ENCODE measurements at regions not wholly inside any gene's neighbourhood (a gene's known extent, or its start where the extent isn't known, plus 50 kb on each side); places are given as distances from the start of the nearest gene placed in this dataset.

- DNase-seq (ENCODE audit: low read depth in 4 of 4, low spot score in 3 of 4): no peak
Observed at GRCh38 chr6:87909849-87910248, 137.8 kb upstream of the SPACA1 start.

GRCh38 chr6:87908978-87909811, 138.4 kb upstream of the SPACA1 start:
- no peak for DNase-seq (ENCODE audit: low read depth in 4 of 4, low spot score in 3 of 4)

- no peak for DNase-seq (ENCODE audit: low read depth in 4 of 4, low spot score in 3 of 4)
Observed at GRCh38 chr6:87907521-87907920, 140.1 kb upstream of the SPACA1 start.

- DNase-seq (ENCODE audit: low read depth in 4 of 4, low spot score in 3 of 4): no peak
Observed at GRCh38 chr6:87905101-87905641, 142.5 kb upstream of the SPACA1 start.

- no peak for DNase-seq (ENCODE audit: low read depth in 4 of 4, low spot score in 3 of 4)
Observed at GRCh38 chr6:87904011-87904410, 143.6 kb upstream of the SPACA1 start.

- DNase-seq (ENCODE audit: low read depth in 4 of 4, low spot score in 3 of 4): no peak
Observed at GRCh38 chr6:87903323-87903722, 144.3 kb upstream of the SPACA1 start.

GRCh38 chr6:87902383-87902782, 145.3 kb upstream of the SPACA1 start:
- DNase-seq (ENCODE audit: low read depth in 4 of 4, low spot score in 3 of 4): no peak

GRCh38 chr6:87901613-87902012, 146.0 kb upstream of the SPACA1 start:
- no peak for DNase-seq (ENCODE audit: low read depth in 4 of 4, low spot score in 3 of 4)

- DNase-seq (ENCODE audit: low read depth in 4 of 4, low spot score in 3 of 4): no peak
Observed at GRCh38 chr6:87900160-87900698, 147.4 kb upstream of the SPACA1 start.

GRCh38 chr6:87899499-87900147, 148.0 kb upstream of the SPACA1 start:
- no peak for DNase-seq (ENCODE audit: low read depth in 4 of 4, low spot score in 3 of 4)

- no peak for DNase-seq (ENCODE audit: low read depth in 4 of 4, low spot score in 3 of 4)
Observed at GRCh38 chr6:87897663-87898062, 150.0 kb upstream of the SPACA1 start.

GRCh38 chr6:87897013-87897412, 150.6 kb upstream of the SPACA1 start:
- no peak for DNase-seq (ENCODE audit: low read depth in 4 of 4, low spot score in 3 of 4)

GRCh38 chr6:87887266-87887665, 160.4 kb upstream of the SPACA1 start:
- DNase-seq (ENCODE audit: low read depth in 4 of 4, low spot score in 3 of 4): no peak

GRCh38 chr6:87884203-87884602, 163.4 kb upstream of the SPACA1 start:
- no peak for DNase-seq (ENCODE audit: low read depth in 4 of 4, low spot score in 3 of 4)

GRCh38 chr6:87881342-87881895, 166.2 kb upstream of the SPACA1 start:
- no peak for DNase-seq (ENCODE audit: low read depth in 4 of 4, low spot score in 3 of 4)

GRCh38 chr6:87879132-87879861, 168.3 kb upstream of the SPACA1 start:
- DNase-seq (ENCODE audit: low read depth in 4 of 4, low spot score in 3 of 4): no peak

GRCh38 chr6:87875781-87876180, 171.9 kb upstream of the SPACA1 start:
- DNase-seq (ENCODE audit: low read depth in 4 of 4, low spot score in 3 of 4): no peak

GRCh38 chr6:87873556-87873955, 171.5 kb upstream of the AKIRIN2 start:
- DNase-seq (ENCODE audit: low read depth in 4 of 4, low spot score in 3 of 4): no peak

GRCh38 chr6:87870556-87870955, 168.5 kb upstream of the AKIRIN2 start:
- peak; percentile 20 to 48 (median 24) for DNase-seq (ENCODE audit: low read depth in 4 of 4, low spot score in 3 of 4)

- no peak for DNase-seq (ENCODE audit: low read depth in 4 of 4, low spot score in 3 of 4)
Observed at GRCh38 chr6:87869064-87869905, 167.3 kb upstream of the AKIRIN2 start.

All from right renal pelvis (tissue), 4 donors.